ENCODE measurements at regions not wholly inside any gene's neighbourhood (a gene's known extent, or its start where the extent isn't known, plus 50 kb on each side); places are given as distances from the start of the nearest gene placed in this dataset.

GRCh38 chr1:4113897-4114296, 213.8 kb upstream of the C1orf174 start:
- H3K27ac ChIP-seq = no peak overlapping the region
- H3K27me3 ChIP-seq = peaks cover 0 to 23% (median 0%) of the 10 kb centered on the region in 3 donors
- WGBS, 5 donors = 73 to 84% (median 79%) methylated on average over 2 of the region's 2 CpGs
- no peaks in the 10 kb centered on the region for H3K9me3 ChIP-seq
- H3K36me3 ChIP-seq = no peaks in the 10 kb centered on the region
- H3K4me1 ChIP-seq = no peaks in the 10 kb centered on the region
- TF ChIP-seq POLR2AphosphoS5 (IDR thresholded peaks at IDR 0.05) = no peak
- intact Hi-C loops (cut with DNase I; ENCODE audit: low total_unique reads) = no loop called here
- H3K4me3 ChIP-seq = no peak overlapping the region
- DNase-seq = no peak

- no peaks in the 10 kb centered on the region for H3K36me3 ChIP-seq
- no peak overlapping the region for H3K4me3 ChIP-seq
- TF ChIP-seq POLR2A (IDR thresholded peaks at IDR 0.05) = no peak
- TF ChIP-seq, protein P1, sequence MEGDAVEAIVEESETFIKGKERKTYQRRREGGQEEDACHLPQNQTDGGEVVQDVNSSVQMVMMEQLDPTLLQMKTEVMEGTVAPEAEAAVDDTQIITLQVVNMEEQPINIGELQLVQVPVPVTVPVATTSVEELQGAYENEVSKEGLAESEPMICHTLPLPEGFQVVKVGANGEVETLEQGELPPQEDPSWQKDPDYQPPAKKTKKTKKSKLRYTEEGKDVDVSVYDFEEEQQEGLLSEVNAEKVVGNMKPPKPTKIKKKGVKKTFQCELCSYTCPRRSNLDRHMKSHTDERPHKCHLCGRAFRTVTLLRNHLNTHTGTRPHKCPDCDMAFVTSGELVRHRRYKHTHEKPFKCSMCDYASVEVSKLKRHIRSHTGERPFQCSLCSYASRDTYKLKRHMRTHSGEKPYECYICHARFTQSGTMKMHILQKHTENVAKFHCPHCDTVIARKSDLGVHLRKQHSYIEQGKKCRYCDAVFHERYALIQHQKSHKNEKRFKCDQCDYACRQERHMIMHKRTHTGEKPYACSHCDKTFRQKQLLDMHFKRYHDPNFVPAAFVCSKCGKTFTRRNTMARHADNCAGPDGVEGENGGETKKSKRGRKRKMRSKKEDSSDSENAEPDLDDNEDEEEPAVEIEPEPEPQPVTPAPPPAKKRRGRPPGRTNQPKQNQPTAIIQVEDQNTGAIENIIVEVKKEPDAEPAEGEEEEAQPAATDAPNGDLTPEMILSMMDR (IDR thresholded peaks at IDR 0.05) = no peak
- TF ChIP-seq POLR2AphosphoS5 (IDR thresholded peaks at IDR 0.05) = no peak
- TF ChIP-seq EP300 (IDR thresholded peaks at IDR 0.05) = no peak
- no peaks in the 10 kb centered on the region for H3K4me1 ChIP-seq
- DNase-seq = no peak
- H3K27me3 ChIP-seq = peaks cover 0 to 28% (median 0%) of the 10 kb centered on the region in 3 donors
- H3K27ac ChIP-seq = no peak overlapping the region
- intact Hi-C loops (cut with DNase I; ENCODE audit: low total_unique reads) = no loop called here
- WGBS, 5 donors = 81 to 87% (median 85%) methylated on average over 18 of the region's 18 CpGs
- H3K9me3 ChIP-seq = no peaks in the 10 kb centered on the region
These were observed 215.3 kb upstream of the C1orf174 start for GRCh38 chr1:4115191-4115900.

GRCh38 chr1:4117196-4117595, 217.1 kb upstream of the C1orf174 start:
- no peak for DNase-seq
- Histone ChIP-seq H3K9me3 (no peaks in the 10 kb centered on the region), H3K36me3 (no peaks in the 10 kb centered on the region), H3K27ac (no peak overlapping the region), H3K4me1 (no peaks in the 10 kb centered on the region), H3K27me3 (peaks cover 0 to 30% (median 0%) of the 10 kb centered on the region in 3 donors), H3K4me3 (no peak overlapping the region)
- intact Hi-C loops (cut with DNase I; ENCODE audit: low total_unique reads) = no loop called here
- TF ChIP-seq EP300 (IDR thresholded peaks at IDR 0.05) (no peak), POLR2AphosphoS5 (IDR thresholded peaks at IDR 0.05) (no peak)
- TF ChIP-seq, protein P1 (IDR thresholded peaks at IDR 0.05) = no peak
- 87 to 92% (median 91%) methylated on average over 9 of the region's 9 CpGs for WGBS, 5 donors

- H3K9me3 ChIP-seq = peaks cover 0 to 5% (median 0%) of the 10 kb centered on the region in 4 donors
- H3K36me3 ChIP-seq = no peaks in the 10 kb centered on the region
- 44 to 66% (median 60%) methylated on average over 7 to 12 of the region's 12 CpGs for WGBS, 5 donors
- no peak overlapping the region for H3K27ac ChIP-seq
- H3K27me3 ChIP-seq = peaks cover 0 to 32% (median 0%) of the 10 kb centered on the region in 3 donors
- DNase-seq = no peak
- no peak overlapping the region for H3K4me3 ChIP-seq
- H3K4me1 ChIP-seq = no peaks in the 10 kb centered on the region
- no peak for TF ChIP-seq EP300 (IDR thresholded peaks at IDR 0.05)
- TF ChIP-seq POLR2AphosphoS5 (IDR thresholded peaks at IDR 0.05) = no peak
- TF ChIP-seq, protein P1 (IDR thresholded peaks at IDR 0.05) = no peak
- TF ChIP-seq POLR2A (IDR thresholded peaks at IDR 0.05) = no peak
- intact Hi-C loops (cut with DNase I; ENCODE audit: low total_unique reads) = no loop called here
These were observed 218.9 kb upstream of the C1orf174 start for GRCh38 chr1:4118746-4119515.
